NCI-H524 (cell line): ENCODE measurements at regions not wholly inside any gene's neighbourhood (a gene's known extent, or its start where the extent isn't known, plus 50 kb on each side); places are given as distances from the start of the nearest gene placed in this dataset.

Experiments
- DNase-seq, 2 experiments: peaks; one replicate each; lab custom pipeline; 2025; lab: John Stamatoyannopoulos, UW

DNA sequence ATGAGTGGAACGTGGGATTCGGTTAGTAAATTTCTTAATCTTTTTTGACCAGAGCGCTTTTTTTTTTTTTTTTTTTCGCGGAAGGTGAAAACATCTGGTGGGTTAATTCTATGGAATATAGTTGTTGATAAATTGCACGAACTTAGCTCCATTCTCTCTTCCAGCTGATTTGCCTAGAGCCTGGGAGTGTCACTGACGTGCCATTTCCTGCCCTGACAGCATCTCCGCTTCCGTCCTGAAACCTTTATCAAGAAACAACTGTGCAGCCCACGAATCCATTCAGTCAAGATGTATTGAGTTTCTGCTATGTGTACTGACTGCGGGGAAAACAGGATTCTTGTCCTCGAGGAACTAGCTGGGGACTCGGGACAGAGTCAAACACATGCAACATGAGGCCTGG, 59.5 kb upstream of the TGM3 start:
- DNase-seq, result no peak

DNA sequence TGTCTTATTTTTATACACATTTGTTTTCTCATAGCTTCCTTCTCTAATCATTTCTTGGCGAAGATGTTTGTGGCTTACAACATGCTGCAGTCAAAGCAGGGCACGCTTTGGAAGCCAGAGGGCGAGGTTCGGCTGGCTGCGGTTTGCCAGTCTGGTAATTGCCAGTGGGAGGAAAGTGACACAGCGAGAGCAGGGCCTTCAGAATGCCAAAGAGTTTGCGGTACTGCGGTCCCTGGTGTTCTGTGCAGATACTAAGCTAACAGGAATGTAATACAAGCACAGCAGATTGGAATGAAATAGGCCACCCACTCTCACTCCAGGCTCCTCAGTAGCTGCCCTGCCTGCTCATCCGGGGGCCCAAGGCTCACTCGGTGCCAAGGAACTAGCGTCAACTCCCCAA, 58.7 kb upstream of the TGM3 start:
- no peak for DNase-seq

DNA sequence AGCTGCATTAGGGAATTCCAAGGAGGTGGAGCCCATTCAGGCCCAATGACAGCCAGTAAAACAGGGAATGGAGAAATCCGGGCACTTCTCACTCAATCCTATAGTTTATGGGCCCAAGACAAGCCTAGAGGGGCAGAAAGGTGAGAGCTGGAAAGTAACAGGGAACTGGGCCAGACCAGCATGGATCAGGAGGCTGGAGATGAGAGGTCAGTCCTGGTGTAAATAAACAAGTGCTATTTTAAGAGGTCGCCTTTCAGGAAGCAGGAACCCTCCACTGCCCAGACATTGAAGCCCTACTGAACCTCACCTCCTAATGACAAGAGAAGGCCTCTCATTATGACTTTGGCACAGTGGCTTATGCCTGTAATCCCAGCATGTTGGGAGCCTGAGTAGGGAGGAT, 57.2 kb upstream of the TGM3 start:
- no peak for DNase-seq

DNA sequence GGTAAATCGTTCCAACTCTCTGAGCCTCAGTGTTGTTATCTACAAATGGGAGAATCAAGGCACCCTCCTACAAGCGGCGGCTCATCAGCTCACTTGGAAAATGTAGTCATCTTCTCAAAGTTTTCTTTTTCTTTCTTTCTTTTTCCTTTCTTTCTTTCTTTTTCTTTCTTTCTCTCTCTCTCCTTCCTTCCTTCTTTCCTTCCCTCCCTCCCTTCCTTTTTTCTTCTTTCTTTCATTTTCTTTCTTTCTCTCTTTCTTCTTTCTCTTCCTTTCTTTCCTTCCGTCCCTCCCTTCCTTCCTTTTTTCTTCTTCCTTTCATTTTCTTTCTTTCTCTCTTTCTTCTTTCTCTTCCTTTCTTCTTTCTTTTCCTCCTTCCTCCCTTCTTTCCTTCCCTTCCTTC, 55.0 kb upstream of the TGM3 start:
- no peak for DNase-seq

DNA sequence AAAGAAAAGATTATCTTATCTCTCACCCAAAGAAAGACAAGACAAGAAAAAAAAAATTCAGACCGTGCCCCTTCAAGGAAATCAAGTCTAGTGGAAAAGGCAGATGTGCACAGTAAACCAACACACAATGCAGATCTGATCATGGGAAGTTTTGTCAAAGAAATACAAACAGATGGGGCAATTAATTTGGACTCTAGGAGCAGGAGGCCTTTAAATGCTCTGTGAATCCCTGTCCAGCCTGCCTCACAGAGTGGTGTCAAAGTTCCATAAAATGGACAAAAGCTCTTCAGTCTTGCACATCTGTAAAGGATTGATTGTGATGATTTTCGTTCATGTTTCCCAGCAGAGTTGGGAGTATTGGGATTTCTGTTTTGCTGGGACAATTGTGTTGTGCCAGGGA, 53.1 kb upstream of the TGM3 start:
- no peak for DNase-seq

DNA sequence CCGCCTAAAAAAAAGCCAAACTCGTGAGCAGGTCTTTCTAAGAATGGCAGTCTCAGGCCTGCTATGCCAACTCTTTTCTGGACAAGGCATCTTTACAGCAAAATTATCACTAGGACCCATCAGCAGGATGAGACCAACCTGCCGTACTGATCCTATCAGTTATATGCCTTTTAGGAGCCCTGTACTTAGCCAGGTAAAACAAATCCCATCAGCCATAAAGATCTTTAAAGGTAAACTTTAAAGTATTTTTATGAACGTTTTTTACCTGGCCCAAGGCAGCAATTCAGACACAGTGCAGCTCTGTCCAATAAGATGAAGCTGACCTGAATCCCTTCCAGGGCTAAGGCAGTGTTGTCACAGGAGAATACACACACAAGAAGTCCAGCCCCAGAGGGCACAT, 51.3 kb upstream of the TGM3 start:
- no peak for DNase-seq

DNA sequence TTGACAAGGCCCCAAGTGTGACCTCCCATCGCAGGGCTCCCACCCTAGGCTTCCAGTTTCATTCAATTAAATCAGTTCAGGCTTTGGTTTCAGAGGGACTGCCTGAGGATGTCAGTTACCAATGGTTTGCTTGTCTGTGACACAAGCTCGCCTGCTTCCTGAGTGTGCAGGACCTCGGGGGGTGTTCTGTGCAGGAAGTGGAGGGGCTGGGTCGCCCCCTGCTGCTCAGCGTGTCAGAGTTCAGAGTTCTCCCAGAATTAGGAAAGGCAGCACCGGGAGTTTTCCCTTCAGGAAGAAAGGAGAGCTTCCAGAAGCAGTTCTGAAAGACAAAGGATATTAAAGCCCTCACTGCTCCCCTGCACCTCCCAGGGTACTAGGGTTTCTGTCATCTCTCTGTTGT, 50.8 kb upstream of the TGM3 start:
- no peak for DNase-seq

DNA sequence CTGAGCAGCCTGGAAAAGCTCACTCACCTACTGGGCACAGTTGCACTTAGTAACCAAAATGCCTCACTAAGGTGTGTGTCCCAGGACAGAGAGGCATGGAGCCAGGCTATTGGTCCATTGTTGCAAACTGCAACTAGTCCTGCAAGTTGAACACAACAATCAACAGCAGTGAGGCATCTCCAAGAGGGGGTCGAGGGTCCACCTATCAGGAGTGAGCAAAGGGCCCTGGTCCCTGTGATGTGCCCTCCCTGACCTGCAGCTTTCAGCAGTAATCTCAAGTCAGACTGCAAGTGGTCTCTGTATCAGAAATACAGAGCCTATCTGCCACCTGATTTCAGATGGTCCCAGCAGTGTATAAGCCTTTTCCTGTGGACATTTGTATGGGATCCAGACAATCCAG, 50.2 kb upstream of the TGM3 start:
- no peak for DNase-seq
